HCT116 (cell line): ENCODE measurements at regions not wholly inside any gene's neighbourhood (a gene's known extent, or its start where the extent isn't known, plus 50 kb on each side); places are given as distances from the start of the nearest gene placed in this dataset.

ENCODE experiments used
- ATAC-seq: fragments of 200-7000 bp; cut with Tn5 transposase; 2 replicates; pipeline ENCODE4 v1.9.1; 2020; ENCODE audit warnings: mild to moderate bottlenecking, moderate library complexity
- BruUV-seq: library from RNA; stranded (reverse); fragments of 400-500 nt; replicated peaks from 2 replicates; lab custom pipeline; 2021; lab: Mats Ljungman, UMichigan
- CTCF ChIA-PET: fragments of 300-600 bp; sonication (Branson Sonifier 250); formaldehyde crosslinking; loops from one replicate; lab custom pipeline; 2021; ENCODE audit warnings: antibody characterized with exemption; lab: Charles Lee
- POLR2A ChIA-PET: fragments of 300-600, 350-600 bp; sonication (Branson Sonifier 250); formaldehyde crosslinking; loops from one replicate; lab custom pipeline; 2021; ENCODE audit warnings: antibody characterized with exemption; lab: Charles Lee
- RAD21 ChIA-PET, 2 experiments: fragments of 300-600 bp; sonication (Branson Sonifier 250); formaldehyde crosslinking; loops; one replicate each; lab custom pipeline; 2023; ENCODE audit warnings: low total read pairs in 2 of 2; ENCODE audit not compliant: uncharacterized antibody in 2 of 2, unreplicated experiment in 2 of 2, low non-redundant PET in 1 of 2; lab: Charles Lee
- DNase-seq: peaks from one replicate; pipeline ENCODE4 v3.0.0-alpha.2; 2010; ENCODE audit warnings: low read depth, low spot score
- H2AFZ ChIP-seq: fragments of 200-600 bp; shearing (Covaris generic), sonication (generic); 2 replicates; pipeline ENCODE4 v1.6.1; 2017; ENCODE audit warnings: low read depth, mixed run types, mixed read lengths, antibody characterized with exemption, low read length; ENCODE audit not compliant: poor library complexity, severe bottlenecking
- H3K27ac ChIP-seq: 2 replicates; pipeline ENCODE4 v1.5.1; 2012; ENCODE audit warnings: low read depth, low read length
- H3K27me3 ChIP-seq: fragments of 200-600 bp; sonication (generic); 2 replicates; pipeline ENCODE4 v1.6.1; 2016; ENCODE audit warnings: mixed run types, low read length, mixed read lengths; ENCODE audit not compliant: insufficient read depth
- H3K36me3 ChIP-seq, 2 experiments: fragments of 200-500 bp in 1 of 2; fragments of 200-600 bp in 1 of 2; sonication (Bioruptor generic) in 1 of 2; sonication (generic) in 1 of 2; 2 replicates each; pipeline versions ENCODE4 v1.5.1 to v1.6.1; 2014 to 2016; ENCODE audit warnings: low read length in 2 of 2, inconsistent platforms in 1 of 2, mixed read lengths in 1 of 2, mixed run types in 1 of 2; ENCODE audit not compliant: insufficient read depth in 2 of 2, control insufficient read depth in 1 of 2
- H3K4me1 ChIP-seq, 2 experiments: fragments of 200-600 bp in 1 of 2; sonication (generic) in 1 of 2; 2 replicates each; pipeline versions ENCODE4 v1.5.1 to v1.6.1; 2012 to 2017; ENCODE audit warnings: low read length in 2 of 2, inconsistent platforms in 1 of 2, mild to moderate bottlenecking in 1 of 2, mixed read lengths in 1 of 2, mixed run types in 1 of 2, moderate library complexity in 1 of 2; ENCODE audit not compliant: insufficient read depth in 2 of 2, control insufficient read depth in 1 of 2
- H3K4me2 ChIP-seq: fragments of 200-600 bp; sonication (generic); 2 replicates; pipeline ENCODE4 v1.6.1; 2017; ENCODE audit warnings: mixed run types, low read length, mixed read lengths
- H3K4me3 ChIP-seq, 2 experiments: fragments of 200-600 bp in 1 of 2; sonication (generic) in 1 of 2; replicated peaks in 1 of 2; 2 replicates each; pipeline ENCODE4 v1.5.1; 2011 to 2016; ENCODE audit warnings: low read length in 2 of 2, control low read depth in 1 of 2, low read depth in 1 of 2, mild to moderate bottlenecking in 1 of 2, mixed read lengths in 1 of 2, mixed run types in 1 of 2
- H3K79me2 ChIP-seq: fragments of 200-600 bp; sonication (generic); 2 replicates; pipeline ENCODE4 v1.6.1; 2017; ENCODE audit warnings: mild to moderate bottlenecking, mixed run types, low read length, moderate library complexity, mixed read lengths; ENCODE audit not compliant: insufficient read depth
- H3K9ac ChIP-seq: fragments of 200-600 bp; sonication (generic); 2 replicates; pipeline ENCODE4 v1.6.1; 2016; ENCODE audit warnings: low read length, mixed read lengths
- H3K9me2 ChIP-seq: fragments of 200-600 bp; sonication (generic), shearing (Covaris generic); 2 replicates; pipeline ENCODE4 v1.6.1; 2017; ENCODE audit warnings: mixed run types, mild to moderate bottlenecking, moderate library complexity; ENCODE audit not compliant: insufficient read depth
- H3K9me3 ChIP-seq, 2 experiments: fragments of 200-500 bp in 1 of 2; fragments of 200-600 bp in 1 of 2; sonication (Bioruptor generic) in 1 of 2; sonication (generic) in 1 of 2; 2 replicates each; pipeline ENCODE4 v1.6.1; 2014 to 2017; ENCODE audit warnings: low read length in 2 of 2, mixed read lengths in 2 of 2, inconsistent platforms in 1 of 2, low read depth in 1 of 2, mild to moderate bottlenecking in 1 of 2, mixed run types in 1 of 2, moderate library complexity in 1 of 2; ENCODE audit not compliant: control insufficient read depth in 1 of 2, insufficient read depth in 1 of 2
- H4K20me1 ChIP-seq: fragments of 200-600 bp; sonication (generic), shearing (Covaris generic); 2 replicates; pipeline ENCODE4 v1.6.1; 2017; ENCODE audit warnings: mixed run types, mild to moderate bottlenecking, moderate library complexity; ENCODE audit not compliant: insufficient read depth
- CBX3 ChIP-seq: IDR thresholded peaks from 2 replicates; pipeline ENCODE4 v1.6.1; 2012; ENCODE audit warnings: low read depth
- CEBPB ChIP-seq: IDR thresholded peaks from 2 replicates; pipeline ENCODE4 v1.6.1; 2012; ENCODE audit warnings: low read depth
- EZH2phosphoT487 ChIP-seq: fragments of 200-600 bp; IDR thresholded peaks from 2 replicates; pipeline ENCODE4 v1.6.1; 2018; ENCODE audit warnings: antibody characterized with exemption, borderline replicate concordance
- FOSL1 ChIP-seq: IDR thresholded peaks from 2 replicates; pipeline ENCODE4 v1.6.1; 2012; ENCODE audit warnings: low read depth
- POLR2AphosphoS5 ChIP-seq: IDR thresholded peaks from 2 replicates; pipeline ENCODE4 v1.6.1; 2011; ENCODE audit warnings: mild to moderate bottlenecking, low read depth, low read length, moderate library complexity
- SRF ChIP-seq: IDR thresholded peaks from 2 replicates; pipeline ENCODE4 v1.6.1; 2012; ENCODE audit warnings: low read depth
- YY1 ChIP-seq: IDR thresholded peaks from 2 replicates; pipeline ENCODE4 v1.6.1; 2011; ENCODE audit warnings: low read length, low read depth, moderate library complexity, mild to moderate bottlenecking; ENCODE audit not compliant: insufficient replicate concordance; ENCODE audit errors: extremely low read depth
- ZNF274 ChIP-seq: fragments of 200-500 bp; sonication (Bioruptor generic); IDR thresholded peaks from 2 replicates; pipeline ENCODE4 v1.6.1; 2014; ENCODE audit warnings: mild to moderate bottlenecking, low read depth, low read length, inconsistent platforms
- intact Hi-C: fragments of 100-400 bp; cut with micrococcal nuclease; formaldehyde crosslinking; loops from 2 replicates; pipeline ENCODE4 v1.10.0; 2022
- TF ChIP-seq, protein P1 (sequence below), 3 experiments: fragments of 200-600 bp in 1 of 3; sonication (generic) in 1 of 3; IDR thresholded peaks in 2 of 3; conservative IDR thresholded peaks in 1 of 3; 2 replicates each; pipeline ENCODE4 v1.5.1; 2012 to 2017; ENCODE audit warnings: low read depth in 2 of 3, low read length in 2 of 3, antibody characterized with exemption in 1 of 3, borderline replicate concordance in 1 of 3, control low read depth in 1 of 3, mild to moderate bottlenecking in 1 of 3, mixed read lengths in 1 of 3, mixed run types in 1 of 3, moderate library complexity in 1 of 3; ENCODE audit not compliant: insufficient read depth in 1 of 3
- TF ChIP-seq, protein P2 (sequence below): IDR thresholded peaks from 2 replicates; pipeline ENCODE4 v1.6.1; 2012
- TF ChIP-seq, protein P3 (sequence below): IDR thresholded peaks from 2 replicates; pipeline ENCODE4 v1.6.1; 2011; ENCODE audit warnings: mild to moderate bottlenecking, low read length, moderate library complexity; ENCODE audit not compliant: insufficient replicate concordance; ENCODE audit errors: extremely low read depth
- TF ChIP-seq, protein P4 (sequence below): IDR thresholded peaks from 2 replicates; pipeline ENCODE4 v1.6.1; 2012; ENCODE audit warnings: low read depth

DNA sequence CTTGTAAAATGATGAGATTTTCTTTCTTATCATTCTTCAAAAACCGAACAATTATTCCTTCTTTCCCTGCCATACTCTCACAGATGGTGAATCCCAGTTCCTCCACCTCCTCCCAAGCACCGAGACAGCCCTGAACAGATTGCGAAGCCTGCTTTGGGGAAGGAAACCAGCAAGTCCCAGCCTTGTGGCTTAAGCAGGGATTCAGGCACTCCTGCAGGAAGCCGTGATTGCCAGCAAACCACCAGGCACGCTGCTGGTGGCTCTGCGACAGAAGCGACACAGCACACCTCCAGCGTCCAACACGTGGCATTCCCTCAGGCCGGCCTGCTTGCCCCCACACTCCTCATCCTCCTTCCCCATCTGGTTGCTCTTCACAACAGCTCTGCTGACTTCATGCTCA, 237.7 kb downstream of the GXYLT1 start:
- ChIA-PET CTCF (no interaction called here), POLR2A (no interaction called here)
- no peaks in the 10 kb centered on the region for H3K27me3 ChIP-seq
- H3K79me2 ChIP-seq = no peaks in the 10 kb centered on the region
- no peaks in the 10 kb centered on the region for H3K36me3 ChIP-seq
- intact Hi-C loops = no loop called here
- BruUV-seq = no TSS peak
- TF ChIP-seq, protein P1, sequence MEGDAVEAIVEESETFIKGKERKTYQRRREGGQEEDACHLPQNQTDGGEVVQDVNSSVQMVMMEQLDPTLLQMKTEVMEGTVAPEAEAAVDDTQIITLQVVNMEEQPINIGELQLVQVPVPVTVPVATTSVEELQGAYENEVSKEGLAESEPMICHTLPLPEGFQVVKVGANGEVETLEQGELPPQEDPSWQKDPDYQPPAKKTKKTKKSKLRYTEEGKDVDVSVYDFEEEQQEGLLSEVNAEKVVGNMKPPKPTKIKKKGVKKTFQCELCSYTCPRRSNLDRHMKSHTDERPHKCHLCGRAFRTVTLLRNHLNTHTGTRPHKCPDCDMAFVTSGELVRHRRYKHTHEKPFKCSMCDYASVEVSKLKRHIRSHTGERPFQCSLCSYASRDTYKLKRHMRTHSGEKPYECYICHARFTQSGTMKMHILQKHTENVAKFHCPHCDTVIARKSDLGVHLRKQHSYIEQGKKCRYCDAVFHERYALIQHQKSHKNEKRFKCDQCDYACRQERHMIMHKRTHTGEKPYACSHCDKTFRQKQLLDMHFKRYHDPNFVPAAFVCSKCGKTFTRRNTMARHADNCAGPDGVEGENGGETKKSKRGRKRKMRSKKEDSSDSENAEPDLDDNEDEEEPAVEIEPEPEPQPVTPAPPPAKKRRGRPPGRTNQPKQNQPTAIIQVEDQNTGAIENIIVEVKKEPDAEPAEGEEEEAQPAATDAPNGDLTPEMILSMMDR (IDR thresholded peaks at IDR 0.05 in 2 of 3, conservative IDR thresholded peaks at IDR 0.05 in 1 of 3; ENCODE audit: borderline replicate concordance in 1 of 3, insufficient read depth in 1 of 3, low read depth in 2 of 3, low read length in 2 of 3) = no peak
- no peak for TF ChIP-seq EZH2phosphoT487
- TF ChIP-seq SRF = no peak
- no peak for TF ChIP-seq CEBPB
- TF ChIP-seq, protein P2, sequence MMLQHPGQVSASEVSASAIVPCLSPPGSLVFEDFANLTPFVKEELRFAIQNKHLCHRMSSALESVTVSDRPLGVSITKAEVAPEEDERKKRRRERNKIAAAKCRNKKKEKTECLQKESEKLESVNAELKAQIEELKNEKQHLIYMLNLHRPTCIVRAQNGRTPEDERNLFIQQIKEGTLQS = no peak
- no peak for TF ChIP-seq CBX3
- TF ChIP-seq, all 23 proteins: peak for 0
- Histone ChIP-seq H3K4me3 (no peak overlapping the region), H3K9ac (no peak overlapping the region), H3K9me3 (no peaks in the 10 kb centered on the region), H3K4me1 (no peaks in the 10 kb centered on the region), H3K9me2 (no peaks in the 10 kb centered on the region), H2AFZ (no peak overlapping the region), H3K4me2 (no peak overlapping the region), H4K20me1 (no peaks in the 10 kb centered on the region), H3K27ac (no peak overlapping the region)
- DNase-seq (no peak), ATAC-seq (no peak)
- RAD21 ChIA-PET = no interaction called here

DNA sequence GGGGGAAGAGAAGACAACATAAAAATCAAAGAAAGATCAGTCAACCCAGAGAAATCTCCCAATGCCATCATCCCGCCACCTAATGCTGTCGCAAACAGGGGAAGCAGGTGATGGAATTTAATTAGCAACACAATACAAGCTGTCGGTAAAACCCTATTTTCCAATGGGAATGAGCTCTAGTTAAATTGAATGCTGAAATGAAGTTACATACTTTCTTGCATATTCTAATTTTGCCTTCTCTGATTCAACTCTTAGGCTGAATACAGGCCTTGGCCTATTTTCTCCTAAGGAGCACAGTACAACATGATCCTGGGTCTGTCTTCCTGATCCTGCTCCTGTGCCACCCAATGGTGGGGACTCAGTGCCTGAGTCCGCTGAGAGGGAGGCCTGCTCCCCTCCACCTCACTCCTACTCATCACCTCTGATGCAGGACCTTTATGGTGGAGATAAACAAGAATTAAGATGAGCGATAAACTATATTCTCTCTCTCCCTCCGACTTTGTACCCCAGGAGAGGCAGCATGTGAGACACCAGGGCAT, 238.8 kb downstream of the GXYLT1 start:
- H3K4me2 ChIP-seq = no peak overlapping the region
- ATAC-seq (no peak), DNase-seq (no peak)
- RAD21 ChIA-PET = no interaction called here
- no peak overlapping the region for H2AFZ ChIP-seq
- no peaks in the 10 kb centered on the region for H3K27me3 ChIP-seq
- no peaks in the 10 kb centered on the region for H4K20me1 ChIP-seq
- no peaks in the 10 kb centered on the region for H3K9me2 ChIP-seq
- H3K4me3 ChIP-seq = no peak overlapping the region
- BruUV-seq = no TSS peak
- CTCF ChIA-PET = no interaction called here
- no peaks in the 10 kb centered on the region for H3K4me1 ChIP-seq
- no peak overlapping the region for H3K27ac ChIP-seq
- no peak overlapping the region for H3K9ac ChIP-seq
- no peaks in the 10 kb centered on the region for H3K79me2 ChIP-seq
- H3K9me3 ChIP-seq = no peaks in the 10 kb centered on the region
- intact Hi-C loops = no loop called here
- H3K36me3 ChIP-seq = no peaks in the 10 kb centered on the region
- POLR2A ChIA-PET = no interaction called here
- no peak for TF ChIP-seq SRF
- TF ChIP-seq, protein P3, sequence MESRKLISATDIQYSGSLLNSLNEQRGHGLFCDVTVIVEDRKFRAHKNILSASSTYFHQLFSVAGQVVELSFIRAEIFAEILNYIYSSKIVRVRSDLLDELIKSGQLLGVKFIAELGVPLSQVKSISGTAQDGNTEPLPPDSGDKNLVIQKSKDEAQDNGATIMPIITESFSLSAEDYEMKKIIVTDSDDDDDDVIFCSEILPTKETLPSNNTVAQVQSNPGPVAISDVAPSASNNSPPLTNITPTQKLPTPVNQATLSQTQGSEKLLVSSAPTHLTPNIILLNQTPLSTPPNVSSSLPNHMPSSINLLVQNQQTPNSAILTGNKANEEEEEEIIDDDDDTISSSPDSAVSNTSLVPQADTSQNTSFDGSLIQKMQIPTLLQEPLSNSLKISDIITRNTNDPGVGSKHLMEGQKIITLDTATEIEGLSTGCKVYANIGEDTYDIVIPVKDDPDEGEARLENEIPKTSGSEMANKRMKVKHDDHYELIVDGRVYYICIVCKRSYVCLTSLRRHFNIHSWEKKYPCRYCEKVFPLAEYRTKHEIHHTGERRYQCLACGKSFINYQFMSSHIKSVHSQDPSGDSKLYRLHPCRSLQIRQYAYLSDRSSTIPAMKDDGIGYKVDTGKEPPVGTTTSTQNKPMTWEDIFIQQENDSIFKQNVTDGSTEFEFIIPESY = no peak
- no peak for TF ChIP-seq YY1
- no peak for TF ChIP-seq POLR2AphosphoS5
- TF ChIP-seq, protein P4, sequence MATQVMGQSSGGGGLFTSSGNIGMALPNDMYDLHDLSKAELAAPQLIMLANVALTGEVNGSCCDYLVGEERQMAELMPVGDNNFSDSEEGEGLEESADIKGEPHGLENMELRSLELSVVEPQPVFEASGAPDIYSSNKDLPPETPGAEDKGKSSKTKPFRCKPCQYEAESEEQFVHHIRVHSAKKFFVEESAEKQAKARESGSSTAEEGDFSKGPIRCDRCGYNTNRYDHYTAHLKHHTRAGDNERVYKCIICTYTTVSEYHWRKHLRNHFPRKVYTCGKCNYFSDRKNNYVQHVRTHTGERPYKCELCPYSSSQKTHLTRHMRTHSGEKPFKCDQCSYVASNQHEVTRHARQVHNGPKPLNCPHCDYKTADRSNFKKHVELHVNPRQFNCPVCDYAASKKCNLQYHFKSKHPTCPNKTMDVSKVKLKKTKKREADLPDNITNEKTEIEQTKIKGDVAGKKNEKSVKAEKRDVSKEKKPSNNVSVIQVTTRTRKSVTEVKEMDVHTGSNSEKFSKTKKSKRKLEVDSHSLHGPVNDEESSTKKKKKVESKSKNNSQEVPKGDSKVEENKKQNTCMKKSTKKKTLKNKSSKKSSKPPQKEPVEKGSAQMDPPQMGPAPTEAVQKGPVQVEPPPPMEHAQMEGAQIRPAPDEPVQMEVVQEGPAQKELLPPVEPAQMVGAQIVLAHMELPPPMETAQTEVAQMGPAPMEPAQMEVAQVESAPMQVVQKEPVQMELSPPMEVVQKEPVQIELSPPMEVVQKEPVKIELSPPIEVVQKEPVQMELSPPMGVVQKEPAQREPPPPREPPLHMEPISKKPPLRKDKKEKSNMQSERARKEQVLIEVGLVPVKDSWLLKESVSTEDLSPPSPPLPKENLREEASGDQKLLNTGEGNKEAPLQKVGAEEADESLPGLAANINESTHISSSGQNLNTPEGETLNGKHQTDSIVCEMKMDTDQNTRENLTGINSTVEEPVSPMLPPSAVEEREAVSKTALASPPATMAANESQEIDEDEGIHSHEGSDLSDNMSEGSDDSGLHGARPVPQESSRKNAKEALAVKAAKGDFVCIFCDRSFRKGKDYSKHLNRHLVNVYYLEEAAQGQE = no peak
- no peak for TF ChIP-seq FOSL1
- no peak for TF ChIP-seq ZNF274
